ENCODE measurements at regions not wholly inside any gene's neighbourhood (a gene's known extent, or its start where the extent isn't known, plus 50 kb on each side); places are given as distances from the start of the nearest gene placed in this dataset.
"Not testable (repeated sequence)": the region's sequence is repeated elsewhere in the genome, so short reads cannot be mapped to it uniquely, and the experiment has no call there.

DNA sequence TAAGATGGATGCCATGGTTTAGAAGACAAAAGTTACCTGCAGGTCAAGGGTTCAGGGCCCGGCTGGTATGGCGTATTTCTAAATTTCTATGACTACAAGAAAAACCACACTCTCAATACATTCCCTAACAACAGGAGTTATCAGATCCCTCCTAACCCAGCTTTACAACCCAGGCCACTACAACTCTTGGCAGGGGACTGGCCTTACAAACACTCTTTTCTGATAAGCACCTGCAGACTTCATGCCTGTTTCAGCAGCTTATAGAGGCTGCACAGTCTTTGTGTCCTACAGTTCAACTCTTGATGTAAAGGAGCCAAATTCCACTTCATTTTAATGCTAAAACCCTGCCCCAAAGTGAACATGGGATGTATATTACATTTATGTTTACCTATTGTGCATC, 461.4 kb downstream of the SIPA1L2 start:
- Histone ChIP-seq H3K36me3 (no peaks in the 10 kb centered on the region), H3K27ac (no peak overlapping the region), H3K4me1 (no peaks in the 10 kb centered on the region), H3K27me3 (no peaks in the 10 kb centered on the region), H3K9me3 (no peaks in the 10 kb centered on the region), H3K4me3 (no peak overlapping the region)
- DNase-seq (ENCODE audit: low spot score in 2 of 2): no peak
- WGBS: 100% methylated on average over 2 of the region's 2 CpGs
- TF ChIP-seq POLR2AphosphoS5 (IDR thresholded peaks at IDR 0.05) (no peak), EP300 (IDR thresholded peaks at IDR 0.05) (no peak)
- TF ChIP-seq, protein P1, sequence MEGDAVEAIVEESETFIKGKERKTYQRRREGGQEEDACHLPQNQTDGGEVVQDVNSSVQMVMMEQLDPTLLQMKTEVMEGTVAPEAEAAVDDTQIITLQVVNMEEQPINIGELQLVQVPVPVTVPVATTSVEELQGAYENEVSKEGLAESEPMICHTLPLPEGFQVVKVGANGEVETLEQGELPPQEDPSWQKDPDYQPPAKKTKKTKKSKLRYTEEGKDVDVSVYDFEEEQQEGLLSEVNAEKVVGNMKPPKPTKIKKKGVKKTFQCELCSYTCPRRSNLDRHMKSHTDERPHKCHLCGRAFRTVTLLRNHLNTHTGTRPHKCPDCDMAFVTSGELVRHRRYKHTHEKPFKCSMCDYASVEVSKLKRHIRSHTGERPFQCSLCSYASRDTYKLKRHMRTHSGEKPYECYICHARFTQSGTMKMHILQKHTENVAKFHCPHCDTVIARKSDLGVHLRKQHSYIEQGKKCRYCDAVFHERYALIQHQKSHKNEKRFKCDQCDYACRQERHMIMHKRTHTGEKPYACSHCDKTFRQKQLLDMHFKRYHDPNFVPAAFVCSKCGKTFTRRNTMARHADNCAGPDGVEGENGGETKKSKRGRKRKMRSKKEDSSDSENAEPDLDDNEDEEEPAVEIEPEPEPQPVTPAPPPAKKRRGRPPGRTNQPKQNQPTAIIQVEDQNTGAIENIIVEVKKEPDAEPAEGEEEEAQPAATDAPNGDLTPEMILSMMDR (IDR thresholded peaks at IDR 0.05): no peak

DNA sequence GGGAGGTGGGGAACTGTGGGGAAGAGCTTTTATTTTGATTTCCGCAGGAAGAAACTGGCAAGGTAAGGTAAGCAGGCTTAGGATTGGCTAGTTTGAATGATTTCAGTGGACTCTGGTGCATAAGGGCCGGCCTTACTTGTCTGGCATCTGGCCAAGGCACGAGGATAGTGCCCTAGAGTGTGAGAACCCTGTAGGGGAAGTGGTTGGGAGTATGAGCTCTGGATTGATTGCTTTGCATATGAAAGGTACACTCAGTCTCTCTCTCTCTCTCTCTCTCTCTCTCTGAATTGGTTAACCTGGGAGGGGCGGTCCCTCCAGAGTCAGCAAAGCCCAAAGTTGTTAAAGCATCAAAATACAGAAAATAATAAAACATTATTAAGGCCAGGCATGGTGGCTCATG, 463.0 kb downstream of the SIPA1L2 start:
- Histone ChIP-seq H3K4me1 (no peaks in the 10 kb centered on the region), H3K4me3 (no peak overlapping the region), H3K36me3 (no peaks in the 10 kb centered on the region), H3K27ac (no peak overlapping the region), H3K27me3 (no peaks in the 10 kb centered on the region), H3K9me3 (no peaks in the 10 kb centered on the region)
- 51% methylated on average over 4 of the region's 4 CpGs for WGBS
- no peak for DNase-seq (ENCODE audit: low spot score in 2 of 2)
- TF ChIP-seq, protein P1 (IDR thresholded peaks at IDR 0.05): no peak
- TF ChIP-seq EP300 (IDR thresholded peaks at IDR 0.05): no peak

DNA sequence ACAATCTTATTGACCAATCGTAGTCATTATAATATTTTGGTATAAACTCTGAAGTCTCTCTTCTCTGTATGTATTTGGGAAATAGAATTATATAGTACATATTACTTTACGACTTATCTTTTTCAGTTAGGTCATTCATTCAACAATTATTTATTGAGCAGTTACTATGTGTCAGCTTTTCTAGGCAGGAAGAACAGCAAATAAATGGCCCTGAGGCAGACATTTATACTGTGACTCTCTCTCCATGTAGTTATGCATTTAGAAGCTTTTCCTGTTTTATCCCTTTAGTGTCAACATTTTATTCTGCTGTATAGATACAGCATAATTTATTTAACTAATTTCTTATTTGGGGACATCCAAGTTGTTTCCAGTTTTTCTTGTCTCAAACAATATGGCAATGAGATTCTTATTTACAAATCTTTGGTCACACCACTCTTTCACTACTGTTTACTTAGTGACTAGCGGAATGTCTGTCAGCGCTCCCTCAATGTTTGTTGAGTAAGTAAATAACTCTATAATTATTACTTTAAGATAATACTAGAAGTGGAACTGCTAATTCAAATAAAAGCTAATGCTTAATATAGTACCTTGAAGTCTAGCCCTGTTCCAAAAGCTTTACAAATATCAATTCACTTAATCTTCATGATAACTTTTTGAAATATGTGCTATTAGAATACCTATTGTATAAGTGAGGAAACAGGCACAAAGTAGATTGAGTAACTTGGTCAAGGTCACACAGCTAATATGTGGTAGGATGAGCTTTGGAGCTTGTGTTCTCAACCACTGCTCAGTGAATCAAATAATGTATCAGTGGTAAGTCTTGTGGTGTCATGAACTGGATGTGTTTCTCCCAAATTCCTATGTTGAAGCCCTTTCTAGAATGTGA, 465.6 kb downstream of the SIPA1L2 start:
- no peaks in the 10 kb centered on the region for H3K27me3 ChIP-seq
- WGBS: 93% methylated on average over 4 of the region's 4 CpGs
- no peaks in the 10 kb centered on the region for H3K36me3 ChIP-seq
- TF ChIP-seq POLR2AphosphoS5 (IDR thresholded peaks at IDR 0.05): no peak
- TF ChIP-seq POLR2A (IDR thresholded peaks at IDR 0.05): no peak
- TF ChIP-seq, protein P1 (IDR thresholded peaks at IDR 0.05): no peak
- no peak for TF ChIP-seq EP300 (IDR thresholded peaks at IDR 0.05)
- H3K4me3 ChIP-seq: no peak overlapping the region
- no peak for DNase-seq (ENCODE audit: low spot score in 2 of 2)
- no peaks in the 10 kb centered on the region for H3K9me3 ChIP-seq
- H3K27ac ChIP-seq: no peak overlapping the region
- no peaks in the 10 kb centered on the region for H3K4me1 ChIP-seq

DNA sequence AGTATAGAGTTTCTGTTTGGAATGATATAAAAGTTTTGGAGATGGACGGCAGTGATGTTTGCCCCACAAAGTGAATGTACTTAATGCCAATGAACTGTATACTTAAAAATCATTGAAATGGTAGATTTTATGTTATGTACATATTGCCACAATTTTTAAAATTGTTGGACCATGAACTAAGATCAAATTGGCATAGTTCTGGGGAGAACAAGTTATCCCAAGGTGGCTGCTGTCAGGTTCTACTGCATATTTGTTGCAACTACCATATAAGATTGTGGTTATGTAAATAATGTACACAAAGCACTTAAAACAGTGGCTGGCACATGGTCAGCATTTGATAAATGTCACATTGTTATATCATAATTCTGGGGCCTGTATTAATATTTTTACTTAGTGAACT, 466.4 kb downstream of the SIPA1L2 start:
- Histone ChIP-seq H3K36me3 (no peaks in the 10 kb centered on the region), H3K27ac (no peak overlapping the region), H3K4me3 (no peak overlapping the region), H3K4me1 (no peaks in the 10 kb centered on the region), H3K9me3 (no peaks in the 10 kb centered on the region), H3K27me3 (no peaks in the 10 kb centered on the region)
- WGBS: 90% methylated on average over 1 of the region's 1 CpG
- TF ChIP-seq POLR2A (IDR thresholded peaks at IDR 0.05): no peak
- no peak for TF ChIP-seq POLR2AphosphoS5 (IDR thresholded peaks at IDR 0.05)
- TF ChIP-seq, protein P1 (IDR thresholded peaks at IDR 0.05): no peak
- TF ChIP-seq EP300 (IDR thresholded peaks at IDR 0.05): no peak
- no peak for DNase-seq (ENCODE audit: low spot score in 2 of 2)

DNA sequence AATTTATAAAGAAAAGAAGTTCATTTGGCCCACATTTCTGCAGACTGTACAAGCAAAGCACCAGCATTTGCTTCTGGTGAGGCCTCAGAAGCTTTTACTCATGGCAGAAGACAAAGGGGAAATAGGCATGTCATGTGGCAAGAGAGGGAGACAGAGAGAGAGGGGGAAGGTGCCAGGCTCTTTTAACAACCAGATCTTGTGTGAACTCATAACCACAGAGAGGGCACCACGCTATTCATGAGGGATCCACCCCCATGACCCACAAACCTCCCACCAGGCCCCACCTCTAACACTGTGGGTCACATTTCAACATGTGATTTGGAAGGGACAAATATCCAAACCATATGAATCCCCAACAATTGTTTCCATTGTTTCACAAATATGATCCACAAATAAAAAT, 467.9 kb downstream of the SIPA1L2 start:
- H3K27me3 ChIP-seq: no peaks in the 10 kb centered on the region
- WGBS: 67% methylated on average over 1 of the region's 1 CpG
- no peak overlapping the region for H3K27ac ChIP-seq
- H3K4me3 ChIP-seq: no peak overlapping the region
- no peak for TF ChIP-seq POLR2A (IDR thresholded peaks at IDR 0.05)
- no peak for DNase-seq (ENCODE audit: low spot score in 2 of 2)
- no peaks in the 10 kb centered on the region for H3K36me3 ChIP-seq
- no peaks in the 10 kb centered on the region for H3K9me3 ChIP-seq
- no peaks in the 10 kb centered on the region for H3K4me1 ChIP-seq

DNA sequence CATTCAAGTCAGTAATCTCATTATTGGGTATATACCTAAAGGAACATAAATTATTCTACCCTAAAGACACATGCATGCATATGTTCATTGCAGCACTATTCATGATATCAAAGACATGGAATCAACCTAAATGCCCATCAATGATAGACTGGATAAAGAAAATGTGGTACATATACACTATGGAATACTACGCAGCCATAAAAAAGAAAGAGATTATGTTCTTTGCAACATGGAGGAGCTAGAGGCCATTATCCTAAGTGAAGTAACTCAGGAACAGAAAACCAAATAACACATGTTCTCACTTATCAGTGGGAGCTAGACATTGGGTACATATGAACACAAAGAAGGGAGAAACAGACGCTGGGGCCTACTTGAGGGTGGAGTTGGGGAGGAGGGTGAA, 471.4 kb downstream of the SIPA1L2 start:
- H3K27me3 ChIP-seq; DNase-seq (ENCODE audit: low spot score in 2 of 2); H3K27ac ChIP-seq; H3K9me3 ChIP-seq; H3K4me1 ChIP-seq; H3K36me3 ChIP-seq; H3K4me3 ChIP-seq: not testable (repeated sequence)
- 91% methylated on average over 2 of the region's 2 CpGs for WGBS

DNA sequence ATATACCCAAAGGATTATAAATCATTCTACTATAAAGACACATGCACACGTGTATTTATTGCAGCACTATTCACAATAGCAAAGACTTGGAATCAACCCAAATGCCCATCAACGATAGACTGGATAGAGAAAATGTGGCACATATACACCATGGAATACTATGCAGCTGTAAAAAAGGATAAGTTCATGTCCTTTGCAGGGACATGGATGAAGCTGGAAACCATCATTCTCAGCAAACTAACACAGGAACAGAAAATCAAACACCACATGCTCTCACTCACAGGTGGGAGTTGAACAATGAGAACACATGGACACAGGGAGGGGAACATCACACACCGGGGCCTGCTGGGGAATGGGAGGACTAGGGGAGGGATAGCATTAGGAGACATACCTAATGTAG, 473.9 kb downstream of the SIPA1L2 start:
- H3K4me3 ChIP-seq; H3K36me3 ChIP-seq; H3K27ac ChIP-seq; DNase-seq (ENCODE audit: low spot score in 2 of 2); H3K4me1 ChIP-seq; H3K27me3 ChIP-seq; H3K9me3 ChIP-seq: not testable (repeated sequence)
- 82% methylated on average over 3 of the region's 3 CpGs for WGBS
